Panc1 (cell line): ENCODE measurements at regions not wholly inside any gene's neighbourhood (a gene's known extent, or its start where the extent isn't known, plus 50 kb on each side); places are given as distances from the start of the nearest gene placed in this dataset.
"Not testable (repeated sequence)": the region's sequence is repeated elsewhere in the genome, so short reads cannot be mapped to it uniquely, and the experiment has no call there.

Source experiments
- ATAC-seq: fragments of 200-7000 bp; cut with Tn5 transposase; 2 replicates; pipeline ENCODE4 v1.9.1; 2020; ENCODE audit warnings: mild to moderate bottlenecking, moderate library complexity
- BruUV-seq: library from RNA; stranded (reverse); fragments of 400-500 nt; replicated peaks from 2 replicates; lab custom pipeline; 2021; lab: Mats Ljungman, UMichigan
- CTCF ChIA-PET: fragments of 300-600 bp; sonication (Branson Sonifier 250); formaldehyde crosslinking; loops from one replicate; lab custom pipeline; 2022; ENCODE audit warnings: antibody characterized with exemption; lab: Charles Lee
- POLR2A ChIA-PET: fragments of 300-600 bp; sonication (Branson Sonifier 250); formaldehyde crosslinking; loops from one replicate; lab custom pipeline; 2022; ENCODE audit warnings: antibody characterized with exemption; lab: Charles Lee
- DNase-seq: peaks from one replicate; pipeline ENCODE4 v3.0.0-alpha.2; 2010; ENCODE audit warnings: low read depth, low spot score
- H3K27ac ChIP-seq: 2 replicates; pipeline ENCODE4 v1.5.1; 2011; ENCODE audit warnings: mild to moderate bottlenecking, low read length, inconsistent platforms
- H3K27me3 ChIP-seq: fragments of 200-500 bp; sonication (Bioruptor generic); 2 replicates; pipeline ENCODE4 v1.6.0; 2014; ENCODE audit warnings: low read length, inconsistent platforms; ENCODE audit not compliant: control insufficient read depth, insufficient read depth
- H3K36me3 ChIP-seq: fragments of 200-500 bp; sonication (Bioruptor generic); 2 replicates; pipeline ENCODE4 v1.5.1; 2014; ENCODE audit warnings: inconsistent platforms, mild to moderate bottlenecking, low read length, moderate library complexity; ENCODE audit not compliant: control insufficient read depth, insufficient read depth
- H3K4me1 ChIP-seq: 2 replicates; pipeline ENCODE4 v1.5.1; 2011; ENCODE audit warnings: inconsistent platforms, mild to moderate bottlenecking, low read length, moderate library complexity; ENCODE audit not compliant: control insufficient read depth, insufficient read depth
- H3K4me3 ChIP-seq, 2 experiments: 2 replicates each; pipeline ENCODE4 v1.5.1; 2011 to 2012; ENCODE audit warnings: low read depth in 2 of 2, low read length in 2 of 2, mild to moderate bottlenecking in 2 of 2, inconsistent platforms in 1 of 2, moderate library complexity in 1 of 2
- H3K9me3 ChIP-seq: fragments of 200-500 bp; sonication (Bioruptor generic); 2 replicates; pipeline ENCODE4 v1.5.1; 2014; ENCODE audit warnings: low read depth, mild to moderate bottlenecking, inconsistent platforms, low read length, moderate library complexity; ENCODE audit not compliant: control insufficient read depth, insufficient read depth
- CTCF ChIP-seq: fragments of 450-650 bp; IDR thresholded peaks from 2 replicates; pipeline ENCODE4 v1.5.1; 2017; ENCODE audit warnings: mild to moderate bottlenecking
- POLR2AphosphoS5 ChIP-seq: IDR thresholded peaks from 2 replicates; pipeline ENCODE4 v1.6.1; 2012; ENCODE audit warnings: mild to moderate bottlenecking, low read depth, low read length, moderate library complexity
- SIN3A ChIP-seq: IDR thresholded peaks from 2 replicates; pipeline ENCODE4 v1.6.1; 2012; ENCODE audit warnings: low read depth, mild to moderate bottlenecking, low read length, moderate library complexity, borderline replicate concordance; ENCODE audit not compliant: insufficient read depth
- TCF7L2 ChIP-seq: IDR thresholded peaks from 2 replicates; pipeline ENCODE4 v1.6.1; 2011; ENCODE audit warnings: mild to moderate bottlenecking, low read depth, low read length, inconsistent platforms
- in situ Hi-C: cut with HindIII; loops from 2 replicates; pipeline ENCODE4 v1.10.0; 2016; ENCODE audit warnings: low sequenced_read_pairs, low pct_unique_long_range_greater_than_20kb
- intact Hi-C: fragments of 100-400 bp; cut with micrococcal nuclease; formaldehyde crosslinking; loops from one replicate; pipeline ENCODE4 v1.10.0; 2022; ENCODE audit not compliant: unreplicated experiment
- TF ChIP-seq, protein P1 (sequence below), 2 experiments: IDR thresholded peaks; 2 replicates each; pipeline ENCODE4 v1.6.1; 2011 to 2012; ENCODE audit warnings: low read depth in 2 of 2, control low read depth in 1 of 2, low read length in 1 of 2, mild to moderate bottlenecking in 1 of 2, moderate library complexity in 1 of 2; ENCODE audit not compliant: insufficient read depth in 1 of 2

DNA sequence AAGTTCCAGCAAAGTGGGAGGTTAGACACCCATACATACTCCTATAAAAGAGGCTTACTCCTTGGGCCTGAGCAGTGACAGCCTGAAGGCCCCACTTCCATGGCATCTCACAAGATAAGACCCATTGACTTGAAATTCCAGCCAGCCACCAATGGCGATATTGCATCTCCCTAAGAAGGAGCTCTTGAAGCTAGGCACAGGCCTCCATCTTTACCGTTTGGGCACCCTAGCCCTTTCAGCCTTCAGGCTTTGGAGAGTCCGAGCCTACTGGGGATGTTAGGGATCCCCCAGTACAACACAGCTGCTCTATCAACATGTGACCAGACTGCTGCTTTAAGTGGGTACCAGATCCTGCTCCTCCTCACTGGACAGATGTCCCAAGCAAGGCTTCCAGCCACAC lies 189.5 kb downstream of the MAGEE1 start:
- in situ Hi-C loops, result no loop called here
- POLR2A ChIA-PET, result no interaction called here
- TF ChIP-seq CTCF, result no peak
- no peak for TF ChIP-seq SIN3A
- TF ChIP-seq, protein P1, sequence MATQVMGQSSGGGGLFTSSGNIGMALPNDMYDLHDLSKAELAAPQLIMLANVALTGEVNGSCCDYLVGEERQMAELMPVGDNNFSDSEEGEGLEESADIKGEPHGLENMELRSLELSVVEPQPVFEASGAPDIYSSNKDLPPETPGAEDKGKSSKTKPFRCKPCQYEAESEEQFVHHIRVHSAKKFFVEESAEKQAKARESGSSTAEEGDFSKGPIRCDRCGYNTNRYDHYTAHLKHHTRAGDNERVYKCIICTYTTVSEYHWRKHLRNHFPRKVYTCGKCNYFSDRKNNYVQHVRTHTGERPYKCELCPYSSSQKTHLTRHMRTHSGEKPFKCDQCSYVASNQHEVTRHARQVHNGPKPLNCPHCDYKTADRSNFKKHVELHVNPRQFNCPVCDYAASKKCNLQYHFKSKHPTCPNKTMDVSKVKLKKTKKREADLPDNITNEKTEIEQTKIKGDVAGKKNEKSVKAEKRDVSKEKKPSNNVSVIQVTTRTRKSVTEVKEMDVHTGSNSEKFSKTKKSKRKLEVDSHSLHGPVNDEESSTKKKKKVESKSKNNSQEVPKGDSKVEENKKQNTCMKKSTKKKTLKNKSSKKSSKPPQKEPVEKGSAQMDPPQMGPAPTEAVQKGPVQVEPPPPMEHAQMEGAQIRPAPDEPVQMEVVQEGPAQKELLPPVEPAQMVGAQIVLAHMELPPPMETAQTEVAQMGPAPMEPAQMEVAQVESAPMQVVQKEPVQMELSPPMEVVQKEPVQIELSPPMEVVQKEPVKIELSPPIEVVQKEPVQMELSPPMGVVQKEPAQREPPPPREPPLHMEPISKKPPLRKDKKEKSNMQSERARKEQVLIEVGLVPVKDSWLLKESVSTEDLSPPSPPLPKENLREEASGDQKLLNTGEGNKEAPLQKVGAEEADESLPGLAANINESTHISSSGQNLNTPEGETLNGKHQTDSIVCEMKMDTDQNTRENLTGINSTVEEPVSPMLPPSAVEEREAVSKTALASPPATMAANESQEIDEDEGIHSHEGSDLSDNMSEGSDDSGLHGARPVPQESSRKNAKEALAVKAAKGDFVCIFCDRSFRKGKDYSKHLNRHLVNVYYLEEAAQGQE (IDR thresholded peaks at IDR 0.05; ENCODE audit: insufficient read depth in 1 of 2, low read depth in 2 of 2, low read length in 1 of 2), result no peak
- TF ChIP-seq POLR2AphosphoS5, result no peak
- TF ChIP-seq TCF7L2, result no peak

GRCh38 chrX:76643590-76643989 lies 216.1 kb downstream of the MAGEE1 start:
- no peaks in the 10 kb centered on the region for H3K9me3 ChIP-seq
- no peaks in the 10 kb centered on the region for H3K4me1 ChIP-seq
- no peak overlapping the region for H3K27ac ChIP-seq
- ChIA-PET CTCF (no interaction called here), POLR2A (no interaction called here)
- in situ Hi-C loops, result no loop called here
- intact Hi-C loops, result no loop called here
- no peaks in the 10 kb centered on the region for H3K27me3 ChIP-seq
- TF ChIP-seq SIN3A, result no peak
- TF ChIP-seq POLR2AphosphoS5, result no peak
- no peak for TF ChIP-seq TCF7L2
- TF ChIP-seq CTCF, result no peak
- TF ChIP-seq, protein P1 (IDR thresholded peaks at IDR 0.05; ENCODE audit: insufficient read depth in 1 of 2, low read depth in 2 of 2, low read length in 1 of 2), result no peak
- no peaks in the 10 kb centered on the region for H3K36me3 ChIP-seq
- BruUV-seq, result no TSS peak
- ATAC-seq (no peak), DNase-seq (no peak)
- H3K4me3 ChIP-seq, result no peak overlapping the region

More for the DNA sequence above, 189.5 kb downstream of the MAGEE1 start:
- Histone ChIP-seq H3K4me1 (no peaks in the 10 kb centered on the region), H3K27ac (no peak overlapping the region), H3K9me3 (no peaks in the 10 kb centered on the region), H3K36me3 (no peaks in the 10 kb centered on the region), H3K27me3 (no peaks in the 10 kb centered on the region), H3K4me3 (no peak overlapping the region)
- intact Hi-C loops, result no loop called here
- no TSS peak for BruUV-seq
- ATAC-seq (no peak), DNase-seq (no peak)
- CTCF ChIA-PET, result no interaction called here

GRCh38 chrX:76651369-76651768 lies 223.9 kb downstream of the MAGEE1 start:
- ATAC-seq, H3K27me3 ChIP-seq, in situ Hi-C loops, H3K27ac ChIP-seq, CTCF ChIA-PET, DNase-seq, H3K9me3 ChIP-seq, POLR2A ChIA-PET, H3K4me3 ChIP-seq, intact Hi-C loops, H3K36me3 ChIP-seq, BruUV-seq, H3K4me1 ChIP-seq: not testable (repeated sequence)
